Lung (tissue), 11 donors: ENCODE measurements at regions not wholly inside any gene's neighbourhood (a gene's known extent, or its start where the extent isn't known, plus 50 kb on each side); places are given as distances from the start of the nearest gene placed in this dataset.

Experiments
- ATAC-seq: fragments of 200-7000 bp; cut with Tn5 transposase; one replicate; pipeline ENCODE4 v1.9.1; 2020; ENCODE audit warnings: moderate number of reproducible peaks; ENCODE audit not compliant: insufficient read depth, low FRiP score
- DNase-seq, 3 donors: peaks; one replicate each; pipeline ENCODE4 v3.0.0-alpha.2; 2013 to 2017
- H3K27ac ChIP-seq, 2 donors: one replicate each; pipeline ENCODE4 v1.5.1; 2013; ENCODE audit warnings: mild to moderate bottlenecking in 2 of 2, moderate library complexity in 2 of 2, control low read depth in 1 of 2, inconsistent platforms in 1 of 2, low read depth in 1 of 2, low read length in 1 of 2
- H3K27me3 ChIP-seq, 3 donors: one replicate each; pipeline ENCODE4 v1.5.1; 2013; ENCODE audit warnings: low read length in 2 of 3; ENCODE audit not compliant: control insufficient read depth in 3 of 3, insufficient read depth in 3 of 3
- H3K36me3 ChIP-seq, 4 donors: one replicate each; pipeline ENCODE4 v1.5.1; 2013; ENCODE audit warnings: low read length in 4 of 4, mild to moderate bottlenecking in 1 of 4, moderate library complexity in 1 of 4; ENCODE audit not compliant: control insufficient read depth in 4 of 4, insufficient read depth in 4 of 4
- H3K4me1 ChIP-seq, 5 donors: one replicate each; pipeline ENCODE4 v1.5.1; 2013; ENCODE audit warnings: low read length in 5 of 5, mild to moderate bottlenecking in 2 of 5, moderate library complexity in 1 of 5; ENCODE audit not compliant: control insufficient read depth in 5 of 5, insufficient read depth in 5 of 5
- H3K4me3 ChIP-seq: one replicate; pipeline ENCODE4 v1.5.1; 2013; ENCODE audit warnings: mild to moderate bottlenecking, control low read depth, moderate library complexity
- H3K9ac ChIP-seq, 2 donors: one replicate each; pipeline ENCODE4 v1.5.1; 2013; ENCODE audit warnings: low read length in 2 of 2, control low read depth in 1 of 2; ENCODE audit not compliant: insufficient read depth in 1 of 2
- H3K9me3 ChIP-seq, 4 donors: one replicate each; pipeline ENCODE4 v1.5.1; 2013; ENCODE audit warnings: low read length in 3 of 4, mild to moderate bottlenecking in 1 of 4, moderate library complexity in 1 of 4; ENCODE audit not compliant: control insufficient read depth in 4 of 4, insufficient read depth in 3 of 4
- CTCF ChIP-seq: IDR thresholded peaks from 2 replicates; pipeline ENCODE4 v1.5.1; 2012; ENCODE audit warnings: mild to moderate bottlenecking; ENCODE audit errors: control extremely low read depth, extremely low read depth
- WGBS, 2 donors: extraction: QIAGEN DNeasy Blood & Tissue Kit; methylation state at CpG; one replicate each; pipeline ENCODE4 v1.1.7; 2013; 5-methylcytosine and 5-hydroxymethylcytosine counted together
- donor health status: control.
- donor health status: control.
- donor health status: Bipolar disorder and iron deficiency.
- donor health status: healthy.
- donor health status: DM: yes; HTN: yes; CAD: no.

- no peak for TF ChIP-seq CTCF
- no peaks in the 10 kb centered on the region for H3K27me3 ChIP-seq
- no peak for ATAC-seq
- H3K4me1 ChIP-seq: peaks cover 0 to 10% (median 0%) of the 10 kb centered on the region in 5 donors
- H3K9me3 ChIP-seq: no peaks in the 10 kb centered on the region
- 92 to 93% methylated on average over 2 of the region's 2 CpGs for WGBS, 2 donors
- H3K4me3 ChIP-seq: no peak overlapping the region
- H3K36me3 ChIP-seq: no peaks in the 10 kb centered on the region
- H3K27ac ChIP-seq: no peak overlapping the region
- no peak for DNase-seq
- no peak overlapping the region for H3K9ac ChIP-seq
Measured at GRCh38 chr6:818196-818595, 125.3 kb upstream of the EXOC2 start.

GRCh38 chr6:816510-817084 lies 123.7 kb upstream of the EXOC2 start:
- WGBS, 2 donors: 42 to 53% methylated on average over 11 of the region's 11 CpGs
- no peak overlapping the region for H3K27ac ChIP-seq

GRCh38 chr6:815348-815738 lies 122.4 kb upstream of the EXOC2 start:
- no peak for ATAC-seq
- peaks cover 0 to 10% (median 4%) of the 10 kb centered on the region in 5 donors for H3K4me1 ChIP-seq

More at GRCh38 chr6:816510-817084, 123.7 kb upstream of the EXOC2 start:
- no peak for ATAC-seq
- H3K4me1 ChIP-seq: peaks cover 0 to 10% (median 0%) of the 10 kb centered on the region in 5 donors
- H3K9me3 ChIP-seq: no peaks in the 10 kb centered on the region
- H3K27me3 ChIP-seq: no peaks in the 10 kb centered on the region
- no peak overlapping the region for H3K9ac ChIP-seq
- DNase-seq: no peak
- no peak overlapping the region for H3K4me3 ChIP-seq
- H3K36me3 ChIP-seq: no peaks in the 10 kb centered on the region
- TF ChIP-seq CTCF: no peak

More at GRCh38 chr6:815348-815738, 122.4 kb upstream of the EXOC2 start:
- no peak overlapping the region for H3K27ac ChIP-seq
- H3K9me3 ChIP-seq: no peaks in the 10 kb centered on the region
- no peak overlapping the region for H3K9ac ChIP-seq
- no peaks in the 10 kb centered on the region for H3K36me3 ChIP-seq
- H3K27me3 ChIP-seq: no peaks in the 10 kb centered on the region
- TF ChIP-seq CTCF: no peak
- no peak overlapping the region for H3K4me3 ChIP-seq
- WGBS, 2 donors: 82 to 83% methylated on average over 3 of the region's 3 CpGs
- no peak for DNase-seq
